ENCODE measurements at regions not wholly inside any gene's neighbourhood (a gene's known extent, or its start where the extent isn't known, plus 50 kb on each side); places are given as distances from the start of the nearest gene placed in this dataset.

DNA sequence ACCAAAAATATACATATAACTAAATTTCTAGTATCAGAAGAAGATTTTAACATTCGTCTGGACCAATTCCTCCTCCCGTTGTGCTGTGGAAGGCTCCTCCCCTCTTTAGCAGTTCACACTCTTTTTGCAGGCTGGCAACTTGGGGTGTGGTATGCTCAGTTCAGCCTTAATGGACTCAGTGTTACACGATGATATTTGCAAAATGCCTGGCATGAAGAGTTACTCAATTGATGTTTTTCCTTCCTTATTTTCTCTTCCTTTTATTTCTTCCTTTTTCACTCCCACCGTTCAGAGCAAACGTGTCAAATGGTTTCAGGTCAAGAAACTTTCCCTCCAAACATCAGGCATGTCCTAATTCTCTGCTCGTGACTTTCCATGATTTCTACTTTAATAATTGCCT is 248.3 kb downstream of the PHF14 start:
- no peak overlapping the region for H3K4me2 ChIP-seq
- H3K4me1 ChIP-seq (ENCODE audit: insufficient read depth) = no peaks in the 10 kb centered on the region
- H3K27ac Mint-ChIP-seq = no peak overlapping the region
- no peaks in the 10 kb centered on the region for H3K36me3 ChIP-seq (ENCODE audit: insufficient read depth)
- H3K9me3 Mint-ChIP-seq = no peaks in the 10 kb centered on the region; the same call in 2 of the 3 replicates
- ATAC-seq = no peak
- no peaks in the 10 kb centered on the region for H3K4me1 Mint-ChIP-seq
- H3K27me3 ChIP-seq (ENCODE audit: insufficient read depth) = no peaks in the 10 kb centered on the region
- DNase-seq (ENCODE audit: low spot score) = no peak
- H3K27ac ChIP-seq (ENCODE audit: low read depth) = no peak overlapping the region
- H3K36me3 Mint-ChIP-seq (ENCODE audit: low read depth) = no peaks in the 10 kb centered on the region
- H3K4me3 ChIP-seq = no peak overlapping the region
- H3K79me2 ChIP-seq (replicated peaks; ENCODE audit: insufficient read depth) = no peaks in the 10 kb centered on the region
- H4K20me1 ChIP-seq (replicated peaks; ENCODE audit: insufficient read depth) = no peaks in the 10 kb centered on the region
- no peak for TF ChIP-seq ZNF331 (CRISPR knock-in tag; IDR thresholded peaks at IDR 0.05; ENCODE audit: low read depth)
- no peak for TF ChIP-seq CTCF (conservative IDR thresholded peaks at IDR 0.05; ENCODE audit: low read depth in 2 of 2)
- TF ChIP-seq ZNF114 (CRISPR knock-in tag; IDR thresholded peaks at IDR 0.05) = no peak
- TF ChIP-seq ZNF462 (CRISPR knock-in tag; IDR thresholded peaks at IDR 0.05) = no peak
- no peak for TF ChIP-seq NANOG (IDR thresholded peaks at IDR 0.05; ENCODE audit: borderline replicate concordance)
- TF ChIP-seq, protein P1, sequence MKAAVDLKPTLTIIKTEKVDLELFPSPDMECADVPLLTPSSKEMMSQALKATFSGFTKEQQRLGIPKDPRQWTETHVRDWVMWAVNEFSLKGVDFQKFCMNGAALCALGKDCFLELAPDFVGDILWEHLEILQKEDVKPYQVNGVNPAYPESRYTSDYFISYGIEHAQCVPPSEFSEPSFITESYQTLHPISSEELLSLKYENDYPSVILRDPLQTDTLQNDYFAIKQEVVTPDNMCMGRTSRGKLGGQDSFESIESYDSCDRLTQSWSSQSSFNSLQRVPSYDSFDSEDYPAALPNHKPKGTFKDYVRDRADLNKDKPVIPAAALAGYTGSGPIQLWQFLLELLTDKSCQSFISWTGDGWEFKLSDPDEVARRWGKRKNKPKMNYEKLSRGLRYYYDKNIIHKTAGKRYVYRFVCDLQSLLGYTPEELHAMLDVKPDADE (IDR thresholded peaks at IDR 0.05) = no peak
- TF ChIP-seq, protein P2, sequence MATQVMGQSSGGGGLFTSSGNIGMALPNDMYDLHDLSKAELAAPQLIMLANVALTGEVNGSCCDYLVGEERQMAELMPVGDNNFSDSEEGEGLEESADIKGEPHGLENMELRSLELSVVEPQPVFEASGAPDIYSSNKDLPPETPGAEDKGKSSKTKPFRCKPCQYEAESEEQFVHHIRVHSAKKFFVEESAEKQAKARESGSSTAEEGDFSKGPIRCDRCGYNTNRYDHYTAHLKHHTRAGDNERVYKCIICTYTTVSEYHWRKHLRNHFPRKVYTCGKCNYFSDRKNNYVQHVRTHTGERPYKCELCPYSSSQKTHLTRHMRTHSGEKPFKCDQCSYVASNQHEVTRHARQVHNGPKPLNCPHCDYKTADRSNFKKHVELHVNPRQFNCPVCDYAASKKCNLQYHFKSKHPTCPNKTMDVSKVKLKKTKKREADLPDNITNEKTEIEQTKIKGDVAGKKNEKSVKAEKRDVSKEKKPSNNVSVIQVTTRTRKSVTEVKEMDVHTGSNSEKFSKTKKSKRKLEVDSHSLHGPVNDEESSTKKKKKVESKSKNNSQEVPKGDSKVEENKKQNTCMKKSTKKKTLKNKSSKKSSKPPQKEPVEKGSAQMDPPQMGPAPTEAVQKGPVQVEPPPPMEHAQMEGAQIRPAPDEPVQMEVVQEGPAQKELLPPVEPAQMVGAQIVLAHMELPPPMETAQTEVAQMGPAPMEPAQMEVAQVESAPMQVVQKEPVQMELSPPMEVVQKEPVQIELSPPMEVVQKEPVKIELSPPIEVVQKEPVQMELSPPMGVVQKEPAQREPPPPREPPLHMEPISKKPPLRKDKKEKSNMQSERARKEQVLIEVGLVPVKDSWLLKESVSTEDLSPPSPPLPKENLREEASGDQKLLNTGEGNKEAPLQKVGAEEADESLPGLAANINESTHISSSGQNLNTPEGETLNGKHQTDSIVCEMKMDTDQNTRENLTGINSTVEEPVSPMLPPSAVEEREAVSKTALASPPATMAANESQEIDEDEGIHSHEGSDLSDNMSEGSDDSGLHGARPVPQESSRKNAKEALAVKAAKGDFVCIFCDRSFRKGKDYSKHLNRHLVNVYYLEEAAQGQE (IDR thresholded peaks at IDR 0.05; ENCODE audit: unreplicated experiment) = no peak
- TF ChIP-seq EZH2 (IDR thresholded peaks at IDR 0.05; ENCODE audit: low read depth, unreplicated experiment) = no peak
- no peak for TF ChIP-seq CREB1 (CRISPR knock-in tag; IDR thresholded peaks at IDR 0.05; ENCODE audit: low read depth)
- no peak for TF ChIP-seq POLR2AphosphoS5 (IDR thresholded peaks at IDR 0.05; ENCODE audit: low read depth)
- H3F3A ChIP-seq (replicated peaks; ENCODE audit: low read depth) = no peaks in the 10 kb centered on the region
- no peak overlapping the region for H2AFZ ChIP-seq
- peaks cover 3% of the 10 kb centered on the region for H3K27me3 Mint-ChIP-seq (ENCODE audit: insufficient read depth, low read depth, poor library complexity)
- no peak overlapping the region for H3K4me3 Mint-ChIP-seq
- H3K9me2 ChIP-seq (ENCODE audit: insufficient read depth) = no peaks in the 10 kb centered on the region

Measured in GM23338 (cell line).